H9 (cell line): ENCODE measurements at regions not wholly inside any gene's neighbourhood (a gene's known extent, or its start where the extent isn't known, plus 50 kb on each side); places are given as distances from the start of the nearest gene placed in this dataset.

ENCODE experiments used
- DNase-seq: peaks from one replicate; pipeline ENCODE4 v3.0.0-alpha.2; 2017
- H2AFZ ChIP-seq: one replicate; pipeline ENCODE4 v1.6.1; 2013; ENCODE audit warnings: mild to moderate bottlenecking, low read length, control low read depth, moderate library complexity
- H2AK5ac ChIP-seq: 2 replicates; pipeline ENCODE4 v1.6.1; 2013; ENCODE audit warnings: low read length, control low read depth, mixed read lengths; ENCODE audit not compliant: insufficient read length
- H2BK120ac ChIP-seq: one replicate; pipeline ENCODE4 v1.6.1; 2013; ENCODE audit warnings: low read depth, mild to moderate bottlenecking, low read length, control low read depth, inconsistent platforms; ENCODE audit not compliant: poor library complexity, severe bottlenecking
- H2BK12ac ChIP-seq: 2 replicates; pipeline ENCODE4 v1.6.1; 2013; ENCODE audit warnings: low read length, control low read depth, mixed read lengths, low read depth; ENCODE audit not compliant: insufficient read length
- H2BK15ac ChIP-seq: 2 replicates; pipeline ENCODE4 v1.6.1; 2013; ENCODE audit warnings: low read depth, low read length, control low read depth
- H2BK20ac ChIP-seq: one replicate; pipeline ENCODE4 v1.6.1; 2013; ENCODE audit warnings: low read depth, mild to moderate bottlenecking, low read length, control low read depth, inconsistent platforms; ENCODE audit not compliant: poor library complexity, severe bottlenecking
- H2BK5ac ChIP-seq: 2 replicates; pipeline ENCODE4 v1.6.1; 2013; ENCODE audit warnings: low read length, control low read depth, mixed read lengths; ENCODE audit not compliant: insufficient read length
- H3K14ac ChIP-seq: 2 replicates; pipeline ENCODE4 v1.6.1; 2013; ENCODE audit warnings: low read length, control low read depth; ENCODE audit not compliant: insufficient read depth
- H3K18ac ChIP-seq: 2 replicates; pipeline ENCODE4 v1.6.1; 2013; ENCODE audit warnings: low read depth, mild to moderate bottlenecking, mixed read lengths, low read length, control low read depth; ENCODE audit not compliant: insufficient read length
- H3K23ac ChIP-seq: 2 replicates; pipeline ENCODE4 v1.6.1; 2013; ENCODE audit warnings: low read length, control low read depth, mixed read lengths, low read depth; ENCODE audit not compliant: insufficient read length
- H3K23me2 ChIP-seq: 2 replicates; pipeline ENCODE4 v1.6.1; 2013; ENCODE audit warnings: low read depth, mild to moderate bottlenecking, mixed read lengths, low read length, control low read depth; ENCODE audit not compliant: insufficient read length, poor library complexity, severe bottlenecking
- H3K27ac ChIP-seq: 2 replicates; pipeline ENCODE4 v1.5.1; 2013; ENCODE audit warnings: low read length, control low read depth, mixed read lengths, low read depth; ENCODE audit not compliant: insufficient read length
- H3K27me3 ChIP-seq: 2 replicates; pipeline ENCODE4 v1.6.1; 2013; ENCODE audit warnings: low read length, control low read depth, inconsistent platforms; ENCODE audit not compliant: insufficient read depth
- H3K4ac ChIP-seq: 2 replicates; pipeline ENCODE4 v1.6.1; 2013; ENCODE audit warnings: low read depth, mild to moderate bottlenecking, control low read depth, inconsistent platforms, low read length, moderate library complexity
- H3K4me1 ChIP-seq: 2 replicates; pipeline ENCODE4 v1.6.1; 2013; ENCODE audit warnings: low read length, control low read depth, inconsistent platforms; ENCODE audit not compliant: insufficient read depth
- H3K4me2 ChIP-seq: 2 replicates; pipeline ENCODE4 v1.6.1; 2013; ENCODE audit warnings: low read length, control low read depth, mixed read lengths; ENCODE audit not compliant: insufficient read length, insufficient read depth
- H3K56ac ChIP-seq: 2 replicates; pipeline ENCODE4 v1.6.1; 2013; ENCODE audit warnings: low read depth, mild to moderate bottlenecking, mixed read lengths, low read length, control low read depth; ENCODE audit not compliant: insufficient read length
- H3K79me1 ChIP-seq: 2 replicates; pipeline ENCODE4 v1.6.1; 2013; ENCODE audit warnings: low read depth, mild to moderate bottlenecking, moderate library complexity, low read length, control low read depth, inconsistent platforms; ENCODE audit not compliant: insufficient read depth, poor library complexity, severe bottlenecking
- H3K79me2 ChIP-seq: 2 replicates; pipeline ENCODE4 v1.6.1; 2013; ENCODE audit warnings: low read length, control low read depth, inconsistent platforms; ENCODE audit not compliant: insufficient read depth
- H3K9ac ChIP-seq: 2 replicates; pipeline ENCODE4 v1.6.1; 2013; ENCODE audit warnings: low read length, control low read depth, mixed read lengths; ENCODE audit not compliant: insufficient read length; ENCODE audit errors: extremely low read depth
- H3K9me3 ChIP-seq: one replicate; pipeline ENCODE4 v1.6.1; 2013; ENCODE audit warnings: low read depth, low read length, inconsistent platforms; ENCODE audit not compliant: control insufficient read depth
- H3T11ph ChIP-seq: one replicate; pipeline ENCODE4 v1.6.1; 2013; ENCODE audit warnings: mild to moderate bottlenecking, low read length, control low read depth, inconsistent platforms
- H4K20me1 ChIP-seq: one replicate; pipeline ENCODE4 v1.6.1; 2013; ENCODE audit not compliant: control insufficient read depth, insufficient read length, insufficient read depth
- H4K5ac ChIP-seq: 2 replicates; pipeline ENCODE4 v1.6.1; 2013; ENCODE audit warnings: low read depth, mild to moderate bottlenecking, mixed read lengths, low read length, control low read depth; ENCODE audit not compliant: insufficient read length
- H4K8ac ChIP-seq: replicated peaks from 2 replicates; pipeline ENCODE4 v1.6.1; 2013; ENCODE audit warnings: low read length, control low read depth, mixed read lengths, low read depth; ENCODE audit not compliant: insufficient read length
- H4K91ac ChIP-seq: 2 replicates; pipeline ENCODE4 v1.6.1; 2013; ENCODE audit warnings: low read depth, mild to moderate bottlenecking, moderate library complexity, mixed read lengths, low read length, control low read depth; ENCODE audit not compliant: insufficient read length
- H3K27ac Mint-ChIP-seq, 3 experiments: 2 replicates in 2 of 3; 3 replicates in 1 of 3; pipeline ENCODE4 v1.8.0; 2020 to 2021; ENCODE audit warnings: mixed read lengths in 3 of 3, mild to moderate bottlenecking in 1 of 3, moderate library complexity in 1 of 3
- H3K27me3 Mint-ChIP-seq: 2 replicates; pipeline ENCODE4 v1.8.0; 2021; ENCODE audit warnings: low read depth, mild to moderate bottlenecking, moderate library complexity, mixed read lengths
- H3K36me3 Mint-ChIP-seq, 3 experiments: 2 replicates in 2 of 3; 3 replicates in 1 of 3; pipeline ENCODE4 v1.8.0; 2020 to 2021; ENCODE audit warnings: low read depth in 3 of 3, mixed read lengths in 3 of 3; ENCODE audit not compliant: insufficient read depth in 1 of 3
- H3K4me1 Mint-ChIP-seq, 2 experiments: 2 replicates each; pipeline ENCODE4 v1.8.0; 2020; ENCODE audit warnings: mixed read lengths in 2 of 2
- H3K4me3 Mint-ChIP-seq, 2 experiments: 2 replicates in 1 of 2; 3 replicates in 1 of 2; pipeline ENCODE4 v1.8.0; 2020 to 2021; ENCODE audit warnings: mild to moderate bottlenecking in 2 of 2, mixed read lengths in 2 of 2, moderate library complexity in 1 of 2
- H3K9me3 Mint-ChIP-seq, 2 experiments: 2 replicates in 1 of 2; 3 replicates in 1 of 2; pipeline ENCODE4 v1.8.0; 2020; ENCODE audit warnings: mild to moderate bottlenecking in 2 of 2, mixed read lengths in 2 of 2, moderate library complexity in 1 of 2
- CTCF ChIP-seq: fragments of 200-600 bp; sonication (generic); conservative IDR thresholded peaks from 3 replicates; pipeline ENCODE4 v1.8.0; 2021; ENCODE audit warnings: antibody characterized with exemption, mild to moderate bottlenecking
- WGBS: extraction: QIAGEN DNeasy Blood & Tissue Kit; methylation state at CpG from one replicate; pipeline ENCODE4 v1.1.7; 2013; ENCODE audit warnings: missing lambda C conversion rate, low lambda C conversion rate, mixed read lengths; ENCODE audit not compliant: insufficient read length; ENCODE audit errors: extremely low coverage; 5-methylcytosine and 5-hydroxymethylcytosine counted together

- no peak overlapping the region for H4K5ac ChIP-seq
- H3K79me1 ChIP-seq, result no peaks in the 10 kb centered on the region
- Mint-ChIP-seq H3K9me3 (peaks cover 2 to 3% of the 10 kb centered on the region in 2 experiments; a peak in 3 of 5 replicates), H3K4me3 (no peak overlapping the region), H3K27me3 (peaks cover 9% of the 10 kb centered on the region), H3K4me1 (no peaks in the 10 kb centered on the region; a peak in 1 of 4 replicates), H3K27ac (no peak overlapping the region), H3K36me3 (no peaks in the 10 kb centered on the region)
- no peak overlapping the region for H2BK120ac ChIP-seq
- no peaks in the 10 kb centered on the region for H3K4me1 ChIP-seq
- H3K56ac ChIP-seq, result no peak overlapping the region
- peak; percentile 30 for DNase-seq
- no peak overlapping the region for H2AFZ ChIP-seq
- H3K9me3 ChIP-seq, result no peaks in the 10 kb centered on the region
- no peak overlapping the region for H3T11ph ChIP-seq
- no peaks in the 10 kb centered on the region for H3K27me3 ChIP-seq
- H3K9ac ChIP-seq, result no peak overlapping the region
- no peak overlapping the region for H2AK5ac ChIP-seq
- no peak overlapping the region for H2BK12ac ChIP-seq
- TF ChIP-seq CTCF, result no peak
- H3K27ac ChIP-seq, result no peak overlapping the region
- no peak overlapping the region for H3K18ac ChIP-seq
- no peak overlapping the region for H3K14ac ChIP-seq
- H3K23ac ChIP-seq, result no peak overlapping the region
- H4K91ac ChIP-seq, result no peak overlapping the region
- H3K4ac ChIP-seq, result no peak overlapping the region
- H4K20me1 ChIP-seq, result no peaks in the 10 kb centered on the region
- H2BK15ac ChIP-seq, result no peak overlapping the region
- H2BK20ac ChIP-seq, result no peak overlapping the region
- no peaks in the 10 kb centered on the region for H3K23me2 ChIP-seq
- no peak overlapping the region for H2BK5ac ChIP-seq
- H3K79me2 ChIP-seq, result no peaks in the 10 kb centered on the region
- WGBS, result no CpG with 5 or more reads among the region's 6 CpGs
- no peak overlapping the region for H4K8ac ChIP-seq
- H3K4me2 ChIP-seq, result no peak overlapping the region
These were observed 612.3 kb upstream of the EEF2KMT start for GRCh38 chr16:5709889-5710288.
